Activated naive CD4-positive, alpha-beta T cell treated with anti-CD3 and anti-CD28 coated beads, Interleukin-2, amount 10 ng/mL, durations not matched to agents 7 days and 5 days (primary cell): ENCODE measurements at regions not wholly inside any gene's neighbourhood (a gene's known extent, or its start where the extent isn't known, plus 50 kb on each side); places are given as distances from the start of the nearest gene placed in this dataset.

Source experiments
- CTCF ChIA-PET: fragments of 350-600 bp; sonication (Branson Sonifier 250); formaldehyde crosslinking; loops from one replicate; lab custom pipeline; 2021; ENCODE audit warnings: antibody characterized with exemption; lab: Charles Lee
- DNase-seq: peaks from one replicate; pipeline ENCODE4 v3.0.0-alpha.2; 2020
- H3K27ac Mint-ChIP-seq: one replicate; pipeline ENCODE4 v1.8.0; 2021; ENCODE audit warnings: mild to moderate bottlenecking, moderate library complexity, mixed read lengths
- H3K27me3 Mint-ChIP-seq: one replicate; pipeline ENCODE4 v1.8.0; 2021; ENCODE audit warnings: mild to moderate bottlenecking, mixed read lengths
- H3K36me3 Mint-ChIP-seq: one replicate; pipeline ENCODE4 v1.8.0; 2021; ENCODE audit warnings: mixed read lengths
- H3K4me1 Mint-ChIP-seq: one replicate; pipeline ENCODE4 v1.8.0; 2021; ENCODE audit warnings: mixed read lengths
- H3K4me3 Mint-ChIP-seq: one replicate; pipeline ENCODE4 v1.8.0; 2021; ENCODE audit warnings: mild to moderate bottlenecking, moderate library complexity, mixed read lengths
- H3K9me3 Mint-ChIP-seq: one replicate; pipeline ENCODE4 v1.8.0; 2021; ENCODE audit warnings: mixed read lengths

- Mint-ChIP-seq H3K4me1 (no peaks in the 10 kb centered on the region), H3K4me3 (no peak overlapping the region), H3K36me3 (no peaks in the 10 kb centered on the region), H3K27me3 (no peaks in the 10 kb centered on the region), H3K27ac (no peak overlapping the region), H3K9me3 (no peaks in the 10 kb centered on the region)
- CTCF ChIA-PET = interaction anchor here (0.9 kb wide), 1 partner anchor 16 kb away, joined by 5 read pairs; no protein-coding TSS in a partner anchor
- DNase-seq = no peak
These were observed 81.4 kb upstream of the BMPER start for GRCh38 chr7:33823913-33824312.

GRCh38 chr7:33824911-33825459 lies 80.4 kb upstream of the BMPER start:
- Mint-ChIP-seq H3K4me1 (no peaks in the 10 kb centered on the region), H3K9me3 (no peaks in the 10 kb centered on the region), H3K27me3 (no peaks in the 10 kb centered on the region), H3K4me3 (no peak overlapping the region), H3K27ac (no peak overlapping the region), H3K36me3 (no peaks in the 10 kb centered on the region)
- no peak for DNase-seq
- CTCF ChIA-PET = no interaction called here

- H3K27ac Mint-ChIP-seq = no peak overlapping the region
- no peaks in the 10 kb centered on the region for H3K4me1 Mint-ChIP-seq
- H3K4me3 Mint-ChIP-seq = no peak overlapping the region
- DNase-seq = no peak
- H3K9me3 Mint-ChIP-seq = no peaks in the 10 kb centered on the region
- H3K36me3 Mint-ChIP-seq = no peaks in the 10 kb centered on the region
- no peaks in the 10 kb centered on the region for H3K27me3 Mint-ChIP-seq
- CTCF ChIA-PET = no interaction called here
These were observed 79.7 kb upstream of the BMPER start for GRCh38 chr7:33825644-33826043.

DNA sequence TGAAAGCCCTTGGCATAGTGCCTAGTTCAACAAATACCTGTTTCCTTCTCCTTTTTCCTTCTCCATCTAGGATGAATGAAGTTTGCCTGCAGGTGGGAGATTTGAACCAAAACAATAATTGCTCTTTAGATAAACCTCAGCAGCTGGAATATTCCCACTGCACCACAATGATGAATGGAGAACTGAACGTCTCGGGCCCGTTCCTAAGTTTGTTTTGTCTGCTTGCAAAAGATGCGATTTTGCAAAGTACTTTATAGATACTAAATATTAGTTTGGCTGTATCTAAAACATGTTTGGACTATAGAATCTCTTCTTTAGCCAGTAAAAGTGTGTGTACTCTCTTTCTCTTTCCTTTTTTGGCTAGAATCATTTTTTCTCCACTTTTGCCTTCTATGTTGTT lies 75.8 kb upstream of the BMPER start:
- Mint-ChIP-seq H3K27ac (no peak overlapping the region), H3K36me3 (no peaks in the 10 kb centered on the region), H3K4me3 (no peak overlapping the region), H3K4me1 (no peaks in the 10 kb centered on the region), H3K9me3 (no peaks in the 10 kb centered on the region), H3K27me3 (no peaks in the 10 kb centered on the region)
- DNase-seq = no peak
- CTCF ChIA-PET = no interaction called here

GRCh38 chr7:33831389-33832141 lies 73.8 kb upstream of the BMPER start:
- no peaks in the 10 kb centered on the region for H3K36me3 Mint-ChIP-seq
- peaks cover 1% of the 10 kb centered on the region for H3K9me3 Mint-ChIP-seq
- H3K4me3 Mint-ChIP-seq = no peak overlapping the region
- no peak for DNase-seq
- no peak overlapping the region for H3K27ac Mint-ChIP-seq
- H3K27me3 Mint-ChIP-seq = no peaks in the 10 kb centered on the region
- CTCF ChIA-PET = no interaction called here
- no peaks in the 10 kb centered on the region for H3K4me1 Mint-ChIP-seq

DNA sequence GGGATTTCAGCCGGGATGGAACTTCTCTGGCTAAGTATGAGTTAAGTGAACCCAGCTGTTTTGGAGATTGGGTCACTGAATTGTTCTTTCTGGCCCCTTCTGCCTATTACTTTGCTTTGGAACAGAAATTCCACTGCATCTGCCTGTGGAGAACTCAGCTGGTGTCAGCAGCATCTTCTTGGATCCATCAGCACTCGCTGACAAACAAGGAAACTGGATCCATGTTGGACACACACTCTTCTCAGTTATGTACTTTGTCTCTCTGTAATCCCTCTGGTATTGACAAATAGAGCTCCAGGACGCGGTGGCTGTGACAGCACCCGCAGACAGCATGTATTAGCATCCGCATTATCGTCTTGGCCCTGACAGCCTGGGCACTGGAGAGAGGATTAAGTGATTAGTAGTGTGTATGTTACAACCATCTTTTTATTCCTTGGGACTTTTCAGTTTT lies 73.0 kb upstream of the BMPER start:
- peaks cover 6% of the 10 kb centered on the region for H3K9me3 Mint-ChIP-seq
- H3K27ac Mint-ChIP-seq = no peak overlapping the region
- CTCF ChIA-PET = no interaction called here

DNA sequence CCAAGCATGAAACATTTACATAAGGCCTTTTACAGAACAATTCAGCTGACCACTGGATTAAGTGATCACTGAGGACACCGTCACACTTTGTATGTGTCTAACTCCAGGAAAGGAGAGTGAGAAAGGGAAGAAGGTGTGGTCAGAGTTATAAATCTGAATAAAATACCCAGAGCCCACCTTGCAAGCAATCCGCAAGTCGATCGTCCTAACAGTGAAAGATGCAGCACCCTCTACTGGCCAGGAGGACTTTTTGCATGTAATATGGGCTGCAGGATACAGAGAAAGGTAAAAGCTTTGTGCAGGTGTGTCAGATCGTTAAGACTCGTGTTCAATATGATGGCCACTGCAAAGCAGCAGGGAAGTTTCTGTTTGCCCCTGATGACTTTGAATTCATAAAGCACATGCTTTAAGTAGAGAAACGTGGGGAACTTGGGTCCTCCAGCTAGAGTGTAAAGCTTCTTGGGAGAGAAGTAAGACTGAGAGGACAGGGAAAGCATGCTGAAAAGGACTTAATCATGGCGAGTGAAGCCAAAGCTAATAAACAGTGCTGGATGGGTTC lies 68.5 kb upstream of the BMPER start:
- CTCF ChIA-PET = interaction anchor here (1.5 kb wide), 1 partner anchor 113 kb away, joined by 3 read pairs; no protein-coding TSS in a partner anchor
- DNase-seq = no peak
- H3K4me1 Mint-ChIP-seq = no peaks in the 10 kb centered on the region
- H3K9me3 Mint-ChIP-seq = peaks cover 6% of the 10 kb centered on the region
- H3K27ac Mint-ChIP-seq = no peak overlapping the region
- no peaks in the 10 kb centered on the region for H3K27me3 Mint-ChIP-seq
- H3K36me3 Mint-ChIP-seq = no peaks in the 10 kb centered on the region
- no peak overlapping the region for H3K4me3 Mint-ChIP-seq

More for the DNA sequence above, 73.0 kb upstream of the BMPER start:
- Mint-ChIP-seq H3K27me3 (no peaks in the 10 kb centered on the region), H3K4me3 (no peak overlapping the region), H3K4me1 (no peaks in the 10 kb centered on the region), H3K36me3 (no peaks in the 10 kb centered on the region)
- DNase-seq = no peak

GRCh38 chr7:33837356-33837851 lies 67.9 kb upstream of the BMPER start:
- no peaks in the 10 kb centered on the region for H3K4me1 Mint-ChIP-seq
- H3K27ac Mint-ChIP-seq = no peak overlapping the region
- no peak overlapping the region for H3K4me3 Mint-ChIP-seq
- no peaks in the 10 kb centered on the region for H3K36me3 Mint-ChIP-seq
- CTCF ChIA-PET = no interaction called here
- H3K27me3 Mint-ChIP-seq = no peaks in the 10 kb centered on the region
- DNase-seq = no peak
- H3K9me3 Mint-ChIP-seq = peaks cover 6% of the 10 kb centered on the region

GRCh38 chr7:33841031-33841430 lies 64.3 kb upstream of the BMPER start:
- H3K36me3 Mint-ChIP-seq = no peaks in the 10 kb centered on the region
- no peaks in the 10 kb centered on the region for H3K27me3 Mint-ChIP-seq
- no peak overlapping the region for H3K27ac Mint-ChIP-seq
- H3K4me3 Mint-ChIP-seq = no peak overlapping the region
- no peaks in the 10 kb centered on the region for H3K4me1 Mint-ChIP-seq
- CTCF ChIA-PET = no interaction called here
- H3K9me3 Mint-ChIP-seq = peaks cover 10% of the 10 kb centered on the region
- no peak for DNase-seq

GRCh38 chr7:33841705-33842129 lies 63.6 kb upstream of the BMPER start:
- peaks cover 7% of the 10 kb centered on the region for H3K9me3 Mint-ChIP-seq
- CTCF ChIA-PET = no interaction called here
- no peak overlapping the region for H3K4me3 Mint-ChIP-seq
- H3K36me3 Mint-ChIP-seq = no peaks in the 10 kb centered on the region
- H3K27me3 Mint-ChIP-seq = no peaks in the 10 kb centered on the region
- DNase-seq = no peak
- no peaks in the 10 kb centered on the region for H3K4me1 Mint-ChIP-seq
- no peak overlapping the region for H3K27ac Mint-ChIP-seq

DNA sequence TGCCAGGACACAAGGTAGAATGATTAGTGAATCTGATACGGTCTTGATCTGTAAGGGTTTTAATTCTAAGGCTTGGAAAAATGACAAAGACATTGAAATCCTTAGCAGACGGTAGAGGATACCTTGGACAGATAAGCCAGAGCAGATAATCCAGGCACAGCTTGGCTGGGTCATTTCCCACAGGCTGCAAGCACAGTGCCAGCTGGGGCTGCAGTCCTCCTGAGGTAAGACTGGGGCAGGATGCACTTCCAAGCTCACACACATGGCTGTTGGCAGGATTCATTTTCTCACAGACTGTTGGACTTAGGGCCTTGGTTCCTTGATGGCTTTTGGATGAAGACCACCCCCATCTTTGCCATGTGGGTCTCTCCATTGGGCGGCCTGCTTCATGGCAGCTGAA lies 63.2 kb upstream of the BMPER start:
- no peak overlapping the region for H3K4me3 Mint-ChIP-seq

DNA sequence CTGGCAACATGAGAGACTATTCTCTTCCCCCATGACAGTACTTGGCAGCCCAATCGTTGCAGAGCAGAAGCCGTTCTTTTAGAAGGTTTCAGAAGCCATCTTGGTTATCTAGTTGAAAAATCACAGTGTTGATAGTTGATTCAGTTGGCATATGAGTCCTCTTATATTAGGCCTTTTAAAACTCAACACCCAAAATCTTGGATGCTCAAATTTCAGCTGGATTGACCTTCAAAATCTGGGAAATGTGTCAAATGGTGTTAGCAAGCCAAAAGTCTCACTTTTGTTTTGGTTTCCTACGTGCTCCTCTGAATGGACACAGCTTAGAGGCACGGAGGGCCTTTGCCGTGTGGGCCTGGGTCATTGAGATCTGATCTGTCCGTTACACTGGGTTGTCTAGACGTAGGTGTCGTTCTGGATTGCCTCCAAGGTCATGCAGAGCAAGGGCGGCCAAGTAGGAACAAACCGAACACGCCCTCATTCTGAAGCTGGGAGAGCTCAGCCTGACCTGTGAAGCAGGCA lies 59.3 kb upstream of the BMPER start:
- Mint-ChIP-seq H3K4me3 (no peak overlapping the region), H3K36me3 (no peaks in the 10 kb centered on the region), H3K4me1 (no peaks in the 10 kb centered on the region), H3K9me3 (peaks cover 3% of the 10 kb centered on the region), H3K27ac (no peak overlapping the region), H3K27me3 (no peaks in the 10 kb centered on the region)
- no peak for DNase-seq
- CTCF ChIA-PET = no interaction called here

More for the DNA sequence above, 63.2 kb upstream of the BMPER start:
- CTCF ChIA-PET = no interaction called here
- H3K4me1 Mint-ChIP-seq = no peaks in the 10 kb centered on the region
- peaks cover 3% of the 10 kb centered on the region for H3K9me3 Mint-ChIP-seq
- no peaks in the 10 kb centered on the region for H3K27me3 Mint-ChIP-seq
- H3K36me3 Mint-ChIP-seq = no peaks in the 10 kb centered on the region
- DNase-seq = no peak
- H3K27ac Mint-ChIP-seq = no peak overlapping the region

GRCh38 chr7:33849004-33849403 lies 56.3 kb upstream of the BMPER start:
- no peak overlapping the region for H3K4me3 Mint-ChIP-seq
- no peak overlapping the region for H3K27ac Mint-ChIP-seq
- CTCF ChIA-PET = no interaction called here
- H3K9me3 Mint-ChIP-seq = peaks cover 3% of the 10 kb centered on the region
- no peak for DNase-seq
- no peaks in the 10 kb centered on the region for H3K4me1 Mint-ChIP-seq
- no peaks in the 10 kb centered on the region for H3K36me3 Mint-ChIP-seq
- H3K27me3 Mint-ChIP-seq = no peaks in the 10 kb centered on the region

GRCh38 chr7:33849971-33850559 lies 55.3 kb upstream of the BMPER start:
- Mint-ChIP-seq H3K36me3 (no peaks in the 10 kb centered on the region), H3K4me1 (no peaks in the 10 kb centered on the region), H3K4me3 (no peak overlapping the region), H3K27me3 (peaks cover 3% of the 10 kb centered on the region), H3K27ac (no peak overlapping the region), H3K9me3 (no peaks in the 10 kb centered on the region)
- CTCF ChIA-PET = no interaction called here
- DNase-seq = no peak
